CD8-positive, alpha-beta memory T cell (primary cell): ENCODE measurements at regions not wholly inside any gene's neighbourhood (a gene's known extent, or its start where the extent isn't known, plus 50 kb on each side); places are given as distances from the start of the nearest gene placed in this dataset.

ENCODE experiments used
- CTCF ChIA-PET: fragments of 350-600 bp; sonication (Branson Sonifier 250); formaldehyde crosslinking; loops from one replicate; lab custom pipeline; 2021; ENCODE audit warnings: antibody characterized with exemption; lab: Charles Lee
- POLR2A ChIA-PET: fragments of 350-600 bp; sonication (Branson Sonifier 250); formaldehyde crosslinking; loops from one replicate; lab custom pipeline; 2021; ENCODE audit warnings: antibody characterized with exemption; lab: Charles Lee
- DNase-seq, 5 donors: peaks; one replicate each; pipeline versions ENCODE4 v3.0.0 to v3.0.0-alpha.2; 2020 to 2022; ENCODE audit warnings: mixed read lengths in 1 of 5
- H3K27ac ChIP-seq: one replicate; pipeline ENCODE4 v1.7.0; 2013; ENCODE audit warnings: low read depth, mild to moderate bottlenecking, low read length, moderate library complexity
- H3K27me3 ChIP-seq: 2 replicates; pipeline ENCODE4 v1.7.0; 2013; ENCODE audit warnings: low read length, mild to moderate bottlenecking; ENCODE audit not compliant: insufficient read depth, poor library complexity, severe bottlenecking
- H3K36me3 ChIP-seq: 2 replicates; pipeline ENCODE4 v1.7.0; 2013; ENCODE audit warnings: mild to moderate bottlenecking, low read length, moderate library complexity; ENCODE audit not compliant: insufficient read depth
- H3K4me1 ChIP-seq: 2 replicates; pipeline ENCODE4 v1.7.0; 2013; ENCODE audit warnings: mild to moderate bottlenecking, low read length, moderate library complexity; ENCODE audit not compliant: insufficient read depth
- H3K4me3 ChIP-seq: 2 replicates; pipeline ENCODE4 v1.7.0; 2013; ENCODE audit warnings: mild to moderate bottlenecking, low read length
- H3K9me3 ChIP-seq: 2 replicates; pipeline ENCODE4 v1.7.0; 2013; ENCODE audit warnings: mild to moderate bottlenecking, low read length
- H3K27ac Mint-ChIP-seq, 8 donors: one replicate each; pipeline ENCODE4 v1.8.0; 2020 to 2021; ENCODE audit warnings: mixed read lengths in 8 of 8, mild to moderate bottlenecking in 6 of 8, inconsistent platforms in 3 of 8, moderate library complexity in 3 of 8
- H3K27me3 Mint-ChIP-seq, 2 donors: one replicate each; pipeline ENCODE4 v1.8.0; 2020 to 2021; ENCODE audit warnings: mixed read lengths in 2 of 2, mild to moderate bottlenecking in 1 of 2, moderate library complexity in 1 of 2
- H3K36me3 Mint-ChIP-seq, 3 donors: one replicate each; pipeline ENCODE4 v1.8.0; 2020 to 2021; ENCODE audit warnings: mixed read lengths in 3 of 3, inconsistent platforms in 1 of 3, mild to moderate bottlenecking in 1 of 3
- H3K4me1 Mint-ChIP-seq, 3 donors: one replicate each; pipeline ENCODE4 v1.8.0; 2020 to 2021; ENCODE audit warnings: mixed read lengths in 3 of 3, inconsistent platforms in 1 of 3, mild to moderate bottlenecking in 1 of 3
- H3K4me3 Mint-ChIP-seq, 7 donors: one replicate each; pipeline ENCODE4 v1.8.0; 2020 to 2021; ENCODE audit warnings: mixed read lengths in 7 of 7, mild to moderate bottlenecking in 6 of 7, moderate library complexity in 4 of 7, inconsistent platforms in 2 of 7
- H3K9me3 Mint-ChIP-seq, 5 donors: one replicate each; pipeline ENCODE4 v1.8.0; 2020 to 2022; ENCODE audit warnings: mixed read lengths in 5 of 5, mild to moderate bottlenecking in 3 of 5, moderate library complexity in 2 of 5, inconsistent platforms in 1 of 5

GRCh38 chr5:165795073-165795472, 2289.7 kb downstream of the MAT2B start:
- no peaks in the 10 kb centered on the region for H3K27me3 Mint-ChIP-seq
- no peaks in the 10 kb centered on the region for H3K27me3 ChIP-seq
- no peak overlapping the region for H3K27ac ChIP-seq
- H3K4me1 ChIP-seq = no peaks in the 10 kb centered on the region
- no peak for DNase-seq
- no peaks in the 10 kb centered on the region for H3K36me3 ChIP-seq
- H3K27ac Mint-ChIP-seq = no peak overlapping the region
- no peaks in the 10 kb centered on the region for H3K4me1 Mint-ChIP-seq
- H3K9me3 ChIP-seq = peaks cover 3% of the 10 kb centered on the region
- POLR2A ChIA-PET = no interaction called here
- no peak overlapping the region for H3K4me3 ChIP-seq
- H3K4me3 Mint-ChIP-seq = no peak overlapping the region
- CTCF ChIA-PET = no interaction called here
- peaks cover 4 to 41% (median 9%) of the 10 kb centered on the region in 5 donors for H3K9me3 Mint-ChIP-seq
- peaks cover 0 to 1% (median 0%) of the 10 kb centered on the region in 3 donors for H3K36me3 Mint-ChIP-seq

- H3K4me1 ChIP-seq = no peaks in the 10 kb centered on the region
- no peak for DNase-seq
- H3K27ac ChIP-seq = no peak overlapping the region
- no peak overlapping the region for H3K4me3 ChIP-seq
- POLR2A ChIA-PET = no interaction called here
- CTCF ChIA-PET = no interaction called here
- peaks cover 2 to 21% (median 6%) of the 10 kb centered on the region in 5 donors for H3K9me3 Mint-ChIP-seq
- no peaks in the 10 kb centered on the region for H3K36me3 ChIP-seq
- no peaks in the 10 kb centered on the region for H3K27me3 ChIP-seq
- no peaks in the 10 kb centered on the region for H3K27me3 Mint-ChIP-seq
- no peaks in the 10 kb centered on the region for H3K36me3 Mint-ChIP-seq
- no peak overlapping the region for H3K4me3 Mint-ChIP-seq
- H3K4me1 Mint-ChIP-seq = no peaks in the 10 kb centered on the region
- no peaks in the 10 kb centered on the region for H3K9me3 ChIP-seq
- H3K27ac Mint-ChIP-seq = no peak overlapping the region
These were observed 2300.3 kb downstream of the MAT2B start for GRCh38 chr5:165805756-165806155.

GRCh38 chr5:165808335-165808734, 2302.9 kb downstream of the MAT2B start:
- Histone ChIP-seq H3K27ac (no peak overlapping the region), H3K27me3 (no peaks in the 10 kb centered on the region), H3K4me3 (no peak overlapping the region), H3K4me1 (no peaks in the 10 kb centered on the region), H3K9me3 (no peaks in the 10 kb centered on the region), H3K36me3 (no peaks in the 10 kb centered on the region)
- Mint-ChIP-seq H3K36me3 (no peaks in the 10 kb centered on the region), H3K27me3 (no peaks in the 10 kb centered on the region), H3K4me1 (no peaks in the 10 kb centered on the region), H3K27ac (no peak overlapping the region), H3K9me3 (peaks cover 2 to 21% (median 6%) of the 10 kb centered on the region in 5 donors), H3K4me3 (peak overlapping the region in 1 of 7 donors; percentile 13)
- ChIA-PET POLR2A (no interaction called here), CTCF (no interaction called here)
- no peak for DNase-seq

GRCh38 chr5:165809914-165810313, 2304.5 kb downstream of the MAT2B start:
- DNase-seq = no peak
- Histone ChIP-seq H3K27me3 (no peaks in the 10 kb centered on the region), H3K4me3 (no peak overlapping the region), H3K36me3 (no peaks in the 10 kb centered on the region), H3K27ac (no peak overlapping the region), H3K4me1 (no peaks in the 10 kb centered on the region), H3K9me3 (no peaks in the 10 kb centered on the region)
- Mint-ChIP-seq H3K9me3 (peaks cover 3 to 29% (median 5%) of the 10 kb centered on the region in 5 donors), H3K4me1 (no peaks in the 10 kb centered on the region), H3K27me3 (no peaks in the 10 kb centered on the region), H3K36me3 (no peaks in the 10 kb centered on the region), H3K27ac (no peak overlapping the region), H3K4me3 (no peak overlapping the region)
- CTCF ChIA-PET = no interaction called here
- POLR2A ChIA-PET = no interaction called here

- POLR2A ChIA-PET = no interaction called here
- Mint-ChIP-seq H3K36me3 (no peaks in the 10 kb centered on the region), H3K4me1 (no peaks in the 10 kb centered on the region), H3K4me3 (no peak overlapping the region), H3K9me3 (peaks cover 2 to 47% (median 13%) of the 10 kb centered on the region in 5 donors), H3K27ac (no peak overlapping the region), H3K27me3 (no peaks in the 10 kb centered on the region)
- CTCF ChIA-PET = no interaction called here
- H3K4me1 ChIP-seq = no peaks in the 10 kb centered on the region
- no peak for DNase-seq
- no peaks in the 10 kb centered on the region for H3K9me3 ChIP-seq
- no peaks in the 10 kb centered on the region for H3K36me3 ChIP-seq
- H3K27me3 ChIP-seq = no peaks in the 10 kb centered on the region
- no peak overlapping the region for H3K4me3 ChIP-seq
- H3K27ac ChIP-seq = no peak overlapping the region
These were observed 2324.1 kb downstream of the MAT2B start for GRCh38 chr5:165829504-165829903.

GRCh38 chr5:165834891-165835290, 2329.5 kb downstream of the MAT2B start:
- Histone ChIP-seq H3K27ac (no peak overlapping the region), H3K4me3 (no peak overlapping the region), H3K9me3 (no peaks in the 10 kb centered on the region), H3K27me3 (no peaks in the 10 kb centered on the region), H3K4me1 (no peaks in the 10 kb centered on the region), H3K36me3 (no peaks in the 10 kb centered on the region)
- no peak for DNase-seq
- ChIA-PET CTCF (no interaction called here), POLR2A (no interaction called here)
- Mint-ChIP-seq H3K36me3 (no peaks in the 10 kb centered on the region), H3K27ac (no peak overlapping the region), H3K27me3 (no peaks in the 10 kb centered on the region), H3K9me3 (peaks cover 5 to 25% (median 8%) of the 10 kb centered on the region in 5 donors), H3K4me1 (no peaks in the 10 kb centered on the region), H3K4me3 (no peak overlapping the region)

- H3K27ac Mint-ChIP-seq = no peak overlapping the region
- CTCF ChIA-PET = no interaction called here
- peaks cover 7 to 21% (median 8%) of the 10 kb centered on the region in 5 donors for H3K9me3 Mint-ChIP-seq
- POLR2A ChIA-PET = no interaction called here
- Histone ChIP-seq H3K4me3 (no peak overlapping the region), H3K9me3 (no peaks in the 10 kb centered on the region), H3K36me3 (no peaks in the 10 kb centered on the region), H3K27ac (no peak overlapping the region), H3K4me1 (no peaks in the 10 kb centered on the region), H3K27me3 (no peaks in the 10 kb centered on the region)
- H3K36me3 Mint-ChIP-seq = no peaks in the 10 kb centered on the region
- H3K4me1 Mint-ChIP-seq = no peaks in the 10 kb centered on the region
- no peaks in the 10 kb centered on the region for H3K27me3 Mint-ChIP-seq
- H3K4me3 Mint-ChIP-seq = no peak overlapping the region
- no peak for DNase-seq
These were observed 2330.6 kb downstream of the MAT2B start for GRCh38 chr5:165836046-165836445.

GRCh38 chr5:165837286-165837685, 2331.9 kb downstream of the MAT2B start:
- Histone ChIP-seq H3K27me3 (no peaks in the 10 kb centered on the region), H3K4me3 (no peak overlapping the region), H3K4me1 (no peaks in the 10 kb centered on the region), H3K27ac (no peak overlapping the region), H3K36me3 (no peaks in the 10 kb centered on the region), H3K9me3 (no peaks in the 10 kb centered on the region)
- Mint-ChIP-seq H3K4me1 (no peaks in the 10 kb centered on the region), H3K4me3 (no peak overlapping the region), H3K27me3 (no peaks in the 10 kb centered on the region), H3K27ac (no peak overlapping the region), H3K36me3 (no peaks in the 10 kb centered on the region), H3K9me3 (peaks cover 2 to 14% (median 6%) of the 10 kb centered on the region in 5 donors)
- no peak for DNase-seq
- POLR2A ChIA-PET = no interaction called here
- CTCF ChIA-PET = no interaction called here

GRCh38 chr5:165844571-165844970, 2339.2 kb downstream of the MAT2B start:
- no peak overlapping the region for H3K27ac Mint-ChIP-seq
- H3K9me3 Mint-ChIP-seq = peaks cover 2 to 16% (median 5%) of the 10 kb centered on the region in 5 donors
- CTCF ChIA-PET = no interaction called here
- peaks cover 0 to 2% of the 10 kb centered on the region in 2 donors for H3K27me3 Mint-ChIP-seq
- Histone ChIP-seq H3K9me3 (peaks cover 3% of the 10 kb centered on the region), H3K4me1 (no peaks in the 10 kb centered on the region), H3K27me3 (no peaks in the 10 kb centered on the region), H3K27ac (no peak overlapping the region), H3K36me3 (no peaks in the 10 kb centered on the region), H3K4me3 (no peak overlapping the region)
- H3K4me1 Mint-ChIP-seq = no peaks in the 10 kb centered on the region
- H3K36me3 Mint-ChIP-seq = no peaks in the 10 kb centered on the region
- H3K4me3 Mint-ChIP-seq = no peak overlapping the region
- DNase-seq = no peak
- POLR2A ChIA-PET = no interaction called here
